GM13976 (cell line): ENCODE measurements at regions not wholly inside any gene's neighbourhood (a gene's known extent, or its start where the extent isn't known, plus 50 kb on each side); places are given as distances from the start of the nearest gene placed in this dataset.

ENCODE experiments used
- DNase-seq: peaks from one replicate; pipeline ENCODE4 v3.0.0; 2012; ENCODE audit warnings: low spot score
- CTCF ChIP-seq: IDR thresholded peaks from 2 replicates; pipeline ENCODE4 v1.5.1; 2012; ENCODE audit warnings: borderline replicate concordance, mild to moderate bottlenecking; ENCODE audit not compliant: insufficient read depth; ENCODE audit errors: extremely low read depth, missing control alignments, control extremely low read depth
- in situ Hi-C: fragments of 300-500 bp; cut with MboI; formaldehyde crosslinking; loops from one replicate; pipeline ENCODE4 v1.12.0; 2022; ENCODE audit warnings: low sequenced_read_pairs, mixed read lengths, inconsistent platforms; ENCODE audit not compliant: unreplicated experiment

GRCh38 chr15:69802432-69802831 is 295.3 kb downstream of the TLE3 start:
- no peak for TF ChIP-seq CTCF
- in situ Hi-C loops, result no loop called here
- no peak for DNase-seq

GRCh38 chr15:69804786-69805185 is 292.9 kb downstream of the TLE3 start:
- in situ Hi-C loops, result no loop called here
- no peak for TF ChIP-seq CTCF
- no peak for DNase-seq

GRCh38 chr15:69805248-69805953 is 292.3 kb downstream of the TLE3 start:
- in situ Hi-C loops, result no loop called here
- DNase-seq, result no peak
- TF ChIP-seq CTCF, result no peak

- DNase-seq, result no peak
- in situ Hi-C loops, result no loop called here
- no peak for TF ChIP-seq CTCF
Observed at GRCh38 chr15:69806287-69806915, 291.3 kb downstream of the TLE3 start.

- in situ Hi-C loops, result no loop called here
- no peak for TF ChIP-seq CTCF
- no peak for DNase-seq
Observed at GRCh38 chr15:69807721-69808120, 290.0 kb downstream of the TLE3 start.

- no peak for TF ChIP-seq CTCF
- DNase-seq, result no peak
- in situ Hi-C loops, result no loop called here
Observed at GRCh38 chr15:69808756-69809155, 289.0 kb downstream of the TLE3 start.
